Endodermal cell (in vitro differentiated cells): ENCODE measurements at regions not wholly inside any gene's neighbourhood (a gene's known extent, or its start where the extent isn't known, plus 50 kb on each side); places are given as distances from the start of the nearest gene placed in this dataset.

ENCODE experiments used
- DNase-seq: peaks from one replicate; pipeline ENCODE4 v3.0.0-alpha.2; 2017
- H3K27ac ChIP-seq: 2 replicates; pipeline ENCODE4 v1.5.1; 2013; ENCODE audit warnings: mild to moderate bottlenecking, low read depth, low read length, moderate library complexity
- H3K27me3 ChIP-seq: 2 replicates; pipeline ENCODE4 v1.6.1; 2013; ENCODE audit warnings: mild to moderate bottlenecking, low read length, moderate library complexity; ENCODE audit not compliant: insufficient read depth, control insufficient read depth, poor library complexity, severe bottlenecking
- H3K36me3 ChIP-seq: 2 replicates; pipeline ENCODE4 v1.7.0; 2013; ENCODE audit warnings: mild to moderate bottlenecking, low read length, moderate library complexity; ENCODE audit not compliant: control insufficient read depth, insufficient read depth
- H3K4me1 ChIP-seq: one replicate; pipeline ENCODE4 v1.7.0; 2013; ENCODE audit warnings: low read length; ENCODE audit not compliant: control insufficient read depth, insufficient read depth
- H3K4me3 ChIP-seq: 2 replicates; pipeline ENCODE4 v1.5.1; 2013; ENCODE audit warnings: mild to moderate bottlenecking, low read length, moderate library complexity
- H3K9ac ChIP-seq: 2 replicates; pipeline ENCODE4 v1.6.1; 2013; ENCODE audit warnings: mild to moderate bottlenecking, low read length, moderate library complexity; ENCODE audit not compliant: poor library complexity, severe bottlenecking; ENCODE audit errors: extremely low read depth
- H3K9me3 ChIP-seq: 2 replicates; pipeline ENCODE4 v1.6.1; 2013; ENCODE audit warnings: mild to moderate bottlenecking, low read length, moderate library complexity; ENCODE audit not compliant: control insufficient read depth
- H3K27ac Mint-ChIP-seq: 2 replicates; pipeline ENCODE4 v1.8.0; 2020; ENCODE audit warnings: mixed read lengths
- H3K27me3 Mint-ChIP-seq: 2 replicates; pipeline ENCODE4 v1.8.0; 2021; ENCODE audit warnings: mild to moderate bottlenecking, mixed read lengths; ENCODE audit not compliant: insufficient read depth
- H3K36me3 Mint-ChIP-seq: 2 replicates; pipeline ENCODE4 v1.8.0; 2020; ENCODE audit warnings: low read depth, mixed read lengths
- H3K4me1 Mint-ChIP-seq: 2 replicates; pipeline ENCODE4 v1.8.0; 2020; ENCODE audit warnings: mixed read lengths
- H3K4me3 Mint-ChIP-seq: 2 replicates; pipeline ENCODE4 v1.8.0; 2020; ENCODE audit warnings: mild to moderate bottlenecking, moderate library complexity, mixed read lengths
- H3K9me3 Mint-ChIP-seq: 2 replicates; pipeline ENCODE4 v1.8.0; 2020; ENCODE audit warnings: mild to moderate bottlenecking, mixed read lengths
- WGBS, 2 experiments: methylation state at CpG; one replicate each; pipeline versions ENCODE4 v1.1.5 to v1.1.7; 2013; ENCODE audit warnings: missing lambda C conversion rate in 2 of 2, mixed read lengths in 1 of 2; ENCODE audit not compliant: insufficient coverage in 1 of 2, insufficient read length in 1 of 2; 5-methylcytosine and 5-hydroxymethylcytosine counted together
- TF ChIP-seq, protein P1 (sequence below): fragments of 200-600 bp; sonication (generic); conservative IDR thresholded peaks from 2 replicates; pipeline ENCODE4 v1.5.0; 2021; ENCODE audit warnings: antibody characterized with exemption, mild to moderate bottlenecking

DNA sequence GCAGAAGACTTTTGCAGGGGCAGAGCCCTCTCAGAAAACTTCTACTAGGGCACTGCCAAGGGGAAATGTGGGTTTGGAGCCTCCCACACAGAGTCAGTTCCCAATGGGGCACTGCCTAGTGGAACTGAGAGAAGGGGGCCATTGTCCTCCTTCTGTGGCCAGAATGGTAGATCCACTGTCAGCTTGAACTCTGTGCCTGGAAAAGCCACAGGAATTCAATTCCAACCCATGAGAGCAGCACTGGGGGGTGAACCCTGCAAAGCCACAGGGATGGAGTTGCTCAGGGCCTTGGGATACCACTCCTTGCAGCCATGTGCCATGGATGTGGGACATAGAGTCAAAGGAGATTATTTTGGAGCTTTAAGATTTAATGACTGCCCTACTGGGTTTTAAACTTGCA, 262.2 kb upstream of the SEMA3C start:
- Mint-ChIP-seq H3K27me3 (no peaks in the 10 kb centered on the region), H3K4me3 (no peak overlapping the region), H3K9me3 (peaks cover 41% of the 10 kb centered on the region), H3K36me3 (no peaks in the 10 kb centered on the region), H3K4me1 (no peaks in the 10 kb centered on the region), H3K27ac (no peak overlapping the region)
- DNase-seq, result no peak
- H3K4me3 ChIP-seq, result no peak overlapping the region
- H3K4me1 ChIP-seq, result no peaks in the 10 kb centered on the region
- H3K27me3 ChIP-seq, result no peaks in the 10 kb centered on the region
- H3K9me3 ChIP-seq, result peaks cover 16% of the 10 kb centered on the region
- no peak overlapping the region for H3K27ac ChIP-seq
- TF ChIP-seq, protein P1, sequence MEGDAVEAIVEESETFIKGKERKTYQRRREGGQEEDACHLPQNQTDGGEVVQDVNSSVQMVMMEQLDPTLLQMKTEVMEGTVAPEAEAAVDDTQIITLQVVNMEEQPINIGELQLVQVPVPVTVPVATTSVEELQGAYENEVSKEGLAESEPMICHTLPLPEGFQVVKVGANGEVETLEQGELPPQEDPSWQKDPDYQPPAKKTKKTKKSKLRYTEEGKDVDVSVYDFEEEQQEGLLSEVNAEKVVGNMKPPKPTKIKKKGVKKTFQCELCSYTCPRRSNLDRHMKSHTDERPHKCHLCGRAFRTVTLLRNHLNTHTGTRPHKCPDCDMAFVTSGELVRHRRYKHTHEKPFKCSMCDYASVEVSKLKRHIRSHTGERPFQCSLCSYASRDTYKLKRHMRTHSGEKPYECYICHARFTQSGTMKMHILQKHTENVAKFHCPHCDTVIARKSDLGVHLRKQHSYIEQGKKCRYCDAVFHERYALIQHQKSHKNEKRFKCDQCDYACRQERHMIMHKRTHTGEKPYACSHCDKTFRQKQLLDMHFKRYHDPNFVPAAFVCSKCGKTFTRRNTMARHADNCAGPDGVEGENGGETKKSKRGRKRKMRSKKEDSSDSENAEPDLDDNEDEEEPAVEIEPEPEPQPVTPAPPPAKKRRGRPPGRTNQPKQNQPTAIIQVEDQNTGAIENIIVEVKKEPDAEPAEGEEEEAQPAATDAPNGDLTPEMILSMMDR, result no peak
- no peaks in the 10 kb centered on the region for H3K36me3 ChIP-seq
- H3K9ac ChIP-seq, result no peak overlapping the region

DNA sequence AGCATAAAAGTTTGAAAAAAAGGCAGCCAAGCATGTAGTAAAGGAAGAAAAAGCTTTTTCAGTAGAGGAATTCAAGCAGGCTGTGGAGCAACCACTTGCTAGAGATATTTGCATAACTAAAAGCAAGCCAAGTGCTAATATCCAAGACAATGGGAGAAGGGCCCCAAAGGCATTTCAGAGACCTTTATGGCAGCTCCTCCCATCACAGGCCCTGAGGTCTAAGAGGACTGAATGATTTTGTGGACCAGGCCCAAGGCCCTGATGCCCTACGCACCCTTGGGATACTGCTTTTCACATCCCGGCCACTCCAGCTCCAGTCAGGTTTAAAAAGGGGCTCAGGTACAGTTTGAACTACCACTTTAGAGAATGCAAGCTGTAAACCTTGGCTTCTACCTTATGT, 261.7 kb upstream of the SEMA3C start:
- 94 to 96% methylated on average over 2 of the region's 2 CpGs for WGBS, 2 experiments
- H3K4me1 Mint-ChIP-seq, result no peaks in the 10 kb centered on the region
- Histone ChIP-seq H3K4me1 (no peaks in the 10 kb centered on the region), H3K27ac (no peak overlapping the region), H3K36me3 (no peaks in the 10 kb centered on the region), H3K4me3 (no peak overlapping the region), H3K27me3 (no peaks in the 10 kb centered on the region), H3K9ac (no peak overlapping the region), H3K9me3 (peaks cover 16% of the 10 kb centered on the region)
- H3K9me3 Mint-ChIP-seq, result peaks cover 41% of the 10 kb centered on the region
- no peak overlapping the region for H3K27ac Mint-ChIP-seq
- no peaks in the 10 kb centered on the region for H3K27me3 Mint-ChIP-seq
- no peak overlapping the region for H3K4me3 Mint-ChIP-seq
- H3K36me3 Mint-ChIP-seq, result no peaks in the 10 kb centered on the region
- TF ChIP-seq, protein P1, result no peak
- DNase-seq, result no peak

DNA sequence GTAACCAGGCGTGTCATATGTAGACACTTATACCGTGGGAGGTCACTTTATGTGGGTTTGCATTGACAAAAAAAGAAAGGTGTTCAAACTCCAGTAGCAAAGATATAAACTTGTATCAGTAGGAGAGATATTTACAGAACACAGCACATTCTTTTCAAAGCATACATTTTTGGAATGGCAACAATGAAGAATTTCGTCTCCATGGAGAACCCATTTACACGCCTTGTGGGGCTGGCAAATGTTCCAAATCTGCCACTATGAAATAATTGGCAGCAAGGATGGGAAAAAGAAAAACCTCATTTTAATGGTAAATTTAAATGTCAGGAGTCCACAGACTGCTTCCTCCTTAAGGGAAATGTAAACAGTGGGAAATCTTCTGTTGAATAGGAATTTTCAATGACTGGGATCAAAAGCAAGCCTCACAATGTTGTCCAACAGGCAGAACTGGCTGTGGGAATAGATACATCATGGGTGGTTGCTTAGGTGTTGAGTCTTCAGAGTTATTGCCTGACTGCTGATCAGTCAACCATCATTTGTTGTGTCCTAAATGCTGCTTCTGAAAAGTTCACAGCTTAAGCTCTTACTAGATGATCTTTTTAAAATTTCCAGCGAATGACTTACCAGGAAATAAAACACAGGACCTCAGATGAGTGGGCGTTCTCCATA, 256.6 kb upstream of the SEMA3C start:
- peaks cover 2% of the 10 kb centered on the region for H3K9me3 ChIP-seq
- Mint-ChIP-seq H3K4me3 (no peak overlapping the region), H3K36me3 (no peaks in the 10 kb centered on the region), H3K27me3 (no peaks in the 10 kb centered on the region), H3K4me1 (peaks cover 2% of the 10 kb centered on the region), H3K9me3 (peaks cover 25% of the 10 kb centered on the region), H3K27ac (no peak overlapping the region)
- H3K27ac ChIP-seq, result peak overlapping the region; percentile 60
- no peaks in the 10 kb centered on the region for H3K36me3 ChIP-seq
- H3K4me1 ChIP-seq, result no peaks in the 10 kb centered on the region
- no peak for DNase-seq
- WGBS, 2 experiments, result 60 to 90% methylated on average over 1 to 6 of the region's 6 CpGs
- no peaks in the 10 kb centered on the region for H3K27me3 ChIP-seq
- H3K9ac ChIP-seq, result no peak overlapping the region
- no peak overlapping the region for H3K4me3 ChIP-seq
- TF ChIP-seq, protein P1, result no peak
